ENCODE measurements at regions not wholly inside any gene's neighbourhood (a gene's known extent, or its start where the extent isn't known, plus 50 kb on each side); places are given as distances from the start of the nearest gene placed in this dataset.

DNA sequence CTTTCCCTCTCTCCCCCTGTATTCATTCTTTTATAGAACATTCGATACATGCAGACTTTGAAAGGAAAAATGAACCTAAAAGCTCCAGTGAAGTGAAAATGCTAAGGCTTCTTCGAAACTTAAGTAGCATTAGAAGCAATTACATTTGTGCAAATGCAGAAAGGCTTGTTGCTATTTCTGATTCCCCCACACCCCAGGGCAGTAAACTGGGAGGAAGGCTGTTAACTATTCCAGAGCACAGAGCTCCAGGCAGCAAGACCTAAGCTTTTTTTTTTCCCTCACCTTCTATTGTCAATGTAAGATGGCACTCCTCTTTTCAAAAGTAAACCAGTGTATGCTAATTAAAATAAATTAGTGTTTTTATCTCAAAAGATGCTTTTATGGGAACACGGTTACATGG, 448.9 kb upstream of the TBX3 start:
- no peak overlapping the region for H3K4me2 ChIP-seq (ENCODE audit: low read length)
- H3K9me3 ChIP-seq (ENCODE audit: control insufficient read depth in 1 of 2, insufficient read depth in 1 of 2, low read depth in 1 of 2, low read length in 2 of 2): no peaks in the 10 kb centered on the region
- ChIA-PET CTCF (no interaction called here), RAD21 (ENCODE audit: low non-redundant PET in 1 of 2, low total read pairs in 2 of 2, uncharacterized antibody in 2 of 2, unreplicated experiment in 2 of 2) (no interaction called here), POLR2A (no interaction called here)
- H4K20me1 ChIP-seq (ENCODE audit: insufficient read depth): no peaks in the 10 kb centered on the region
- no peak for DNase-seq (ENCODE audit: low read depth, low spot score)
- no peak overlapping the region for H3K27ac ChIP-seq (ENCODE audit: low read depth, low read length)
- no peak overlapping the region for H3K4me3 ChIP-seq (replicated peaks in 1 of 2; ENCODE audit: low read depth in 1 of 2, low read length in 2 of 2)
- H3K79me2 ChIP-seq (ENCODE audit: insufficient read depth, low read length): no peaks in the 10 kb centered on the region
- BruUV-seq (replicated peaks): no TSS peak
- TF ChIP-seq ELF1 (IDR thresholded peaks at IDR 0.05; ENCODE audit: borderline replicate concordance, low read depth): no peak
- TF ChIP-seq, protein P1, sequence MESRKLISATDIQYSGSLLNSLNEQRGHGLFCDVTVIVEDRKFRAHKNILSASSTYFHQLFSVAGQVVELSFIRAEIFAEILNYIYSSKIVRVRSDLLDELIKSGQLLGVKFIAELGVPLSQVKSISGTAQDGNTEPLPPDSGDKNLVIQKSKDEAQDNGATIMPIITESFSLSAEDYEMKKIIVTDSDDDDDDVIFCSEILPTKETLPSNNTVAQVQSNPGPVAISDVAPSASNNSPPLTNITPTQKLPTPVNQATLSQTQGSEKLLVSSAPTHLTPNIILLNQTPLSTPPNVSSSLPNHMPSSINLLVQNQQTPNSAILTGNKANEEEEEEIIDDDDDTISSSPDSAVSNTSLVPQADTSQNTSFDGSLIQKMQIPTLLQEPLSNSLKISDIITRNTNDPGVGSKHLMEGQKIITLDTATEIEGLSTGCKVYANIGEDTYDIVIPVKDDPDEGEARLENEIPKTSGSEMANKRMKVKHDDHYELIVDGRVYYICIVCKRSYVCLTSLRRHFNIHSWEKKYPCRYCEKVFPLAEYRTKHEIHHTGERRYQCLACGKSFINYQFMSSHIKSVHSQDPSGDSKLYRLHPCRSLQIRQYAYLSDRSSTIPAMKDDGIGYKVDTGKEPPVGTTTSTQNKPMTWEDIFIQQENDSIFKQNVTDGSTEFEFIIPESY (IDR thresholded peaks at IDR 0.05; ENCODE audit: extremely low read depth, insufficient replicate concordance, low read length): no peak
- no peak for TF ChIP-seq SP1 (IDR thresholded peaks at IDR 0.05; ENCODE audit: low read depth)
- no peak for TF ChIP-seq FOSL1 (IDR thresholded peaks at IDR 0.05; ENCODE audit: low read depth)
- TF ChIP-seq JUND (IDR thresholded peaks at IDR 0.05): no peak
- no peak for TF ChIP-seq ZFX (IDR thresholded peaks at IDR 0.05)
- TF ChIP-seq CBX3 (IDR thresholded peaks at IDR 0.05; ENCODE audit: low read depth): no peak
- TF ChIP-seq POLR2A (IDR thresholded peaks at IDR 0.05; ENCODE audit: borderline replicate concordance, extremely low read depth, insufficient read depth, insufficient read length): no peak
- TF ChIP-seq, protein P2, sequence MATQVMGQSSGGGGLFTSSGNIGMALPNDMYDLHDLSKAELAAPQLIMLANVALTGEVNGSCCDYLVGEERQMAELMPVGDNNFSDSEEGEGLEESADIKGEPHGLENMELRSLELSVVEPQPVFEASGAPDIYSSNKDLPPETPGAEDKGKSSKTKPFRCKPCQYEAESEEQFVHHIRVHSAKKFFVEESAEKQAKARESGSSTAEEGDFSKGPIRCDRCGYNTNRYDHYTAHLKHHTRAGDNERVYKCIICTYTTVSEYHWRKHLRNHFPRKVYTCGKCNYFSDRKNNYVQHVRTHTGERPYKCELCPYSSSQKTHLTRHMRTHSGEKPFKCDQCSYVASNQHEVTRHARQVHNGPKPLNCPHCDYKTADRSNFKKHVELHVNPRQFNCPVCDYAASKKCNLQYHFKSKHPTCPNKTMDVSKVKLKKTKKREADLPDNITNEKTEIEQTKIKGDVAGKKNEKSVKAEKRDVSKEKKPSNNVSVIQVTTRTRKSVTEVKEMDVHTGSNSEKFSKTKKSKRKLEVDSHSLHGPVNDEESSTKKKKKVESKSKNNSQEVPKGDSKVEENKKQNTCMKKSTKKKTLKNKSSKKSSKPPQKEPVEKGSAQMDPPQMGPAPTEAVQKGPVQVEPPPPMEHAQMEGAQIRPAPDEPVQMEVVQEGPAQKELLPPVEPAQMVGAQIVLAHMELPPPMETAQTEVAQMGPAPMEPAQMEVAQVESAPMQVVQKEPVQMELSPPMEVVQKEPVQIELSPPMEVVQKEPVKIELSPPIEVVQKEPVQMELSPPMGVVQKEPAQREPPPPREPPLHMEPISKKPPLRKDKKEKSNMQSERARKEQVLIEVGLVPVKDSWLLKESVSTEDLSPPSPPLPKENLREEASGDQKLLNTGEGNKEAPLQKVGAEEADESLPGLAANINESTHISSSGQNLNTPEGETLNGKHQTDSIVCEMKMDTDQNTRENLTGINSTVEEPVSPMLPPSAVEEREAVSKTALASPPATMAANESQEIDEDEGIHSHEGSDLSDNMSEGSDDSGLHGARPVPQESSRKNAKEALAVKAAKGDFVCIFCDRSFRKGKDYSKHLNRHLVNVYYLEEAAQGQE (IDR thresholded peaks at IDR 0.05; ENCODE audit: low read depth): no peak
- no peak for TF ChIP-seq RAD21 (IDR thresholded peaks at IDR 0.05; ENCODE audit: low read depth)
- H2AFZ ChIP-seq (ENCODE audit: low read depth, low read length, poor library complexity, severe bottlenecking): no peak overlapping the region
- H3K4me1 ChIP-seq (ENCODE audit: control insufficient read depth in 1 of 2, insufficient read depth in 2 of 2, low read length in 2 of 2): no peaks in the 10 kb centered on the region
- H3K36me3 ChIP-seq (ENCODE audit: control insufficient read depth in 1 of 2, insufficient read depth in 2 of 2, low read length in 2 of 2): no peaks in the 10 kb centered on the region
- ATAC-seq: no peak
- H3K9ac ChIP-seq (ENCODE audit: low read length): no peak overlapping the region
- no peaks in the 10 kb centered on the region for H3K9me2 ChIP-seq (ENCODE audit: insufficient read depth)
- no peaks in the 10 kb centered on the region for H3K27me3 ChIP-seq (ENCODE audit: insufficient read depth, low read length)
- intact Hi-C loops (cut with micrococcal nuclease): no loop called here

Data from HCT116 (cell line).